Erythroblast (primary cell): ENCODE measurements at regions not wholly inside any gene's neighbourhood (a gene's known extent, or its start where the extent isn't known, plus 50 kb on each side); places are given as distances from the start of the nearest gene placed in this dataset.

ENCODE experiments used
- GATA1 ChIP-seq: IDR thresholded peaks from 2 replicates; pipeline ENCODE4 v1.6.1; 2011; ENCODE audit warnings: low read depth, mild to moderate bottlenecking, control low read depth, low read length, moderate library complexity
- POLR2A ChIP-seq: IDR thresholded peaks from 2 replicates; pipeline ENCODE4 v1.6.1; 2011; ENCODE audit warnings: mild to moderate bottlenecking, low read length

DNA sequence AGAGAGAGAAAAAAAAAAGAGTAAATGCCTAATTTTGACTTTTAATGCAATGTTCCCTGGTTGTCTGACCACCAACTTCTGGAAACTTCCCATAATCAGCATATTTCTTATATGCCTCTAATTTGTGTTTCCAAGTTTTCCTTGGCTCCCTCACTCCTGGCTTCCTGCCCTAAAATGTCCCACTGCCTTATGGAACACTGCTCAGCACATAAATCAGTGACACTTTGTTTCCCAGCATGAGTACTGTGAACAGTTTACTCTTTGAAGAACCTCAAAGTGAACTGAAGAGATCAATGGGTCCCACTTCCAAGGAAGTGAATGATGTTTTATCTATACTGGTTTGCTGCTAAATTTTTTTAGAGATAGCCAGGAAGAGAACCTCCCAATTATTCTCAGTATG, 271.3 kb upstream of the PRMT6 start:
- TF ChIP-seq GATA1 (no peak), POLR2A (no peak)
